ENCODE measurements at regions not wholly inside any gene's neighbourhood (a gene's known extent, or its start where the extent isn't known, plus 50 kb on each side); places are given as distances from the start of the nearest gene placed in this dataset.
"Not testable (repeated sequence)": the region's sequence is repeated elsewhere in the genome, so short reads cannot be mapped to it uniquely, and the experiment has no call there.

GRCh38 chr1:164446020-164446419 lies 113.0 kb upstream of the PBX1 start:
- Histone ChIP-seq H3K9me3 (no peaks in the 10 kb centered on the region), H3K36me3 (no peaks in the 10 kb centered on the region), H3K4me3 (no peak overlapping the region), H3K27me3 (no peaks in the 10 kb centered on the region), H3K27ac (no peak overlapping the region), H3K4me1 (no peaks in the 10 kb centered on the region)
- no peak for DNase-seq
- TF ChIP-seq POLR2A (IDR thresholded peaks at IDR 0.05), result no peak
- TF ChIP-seq, protein P1, sequence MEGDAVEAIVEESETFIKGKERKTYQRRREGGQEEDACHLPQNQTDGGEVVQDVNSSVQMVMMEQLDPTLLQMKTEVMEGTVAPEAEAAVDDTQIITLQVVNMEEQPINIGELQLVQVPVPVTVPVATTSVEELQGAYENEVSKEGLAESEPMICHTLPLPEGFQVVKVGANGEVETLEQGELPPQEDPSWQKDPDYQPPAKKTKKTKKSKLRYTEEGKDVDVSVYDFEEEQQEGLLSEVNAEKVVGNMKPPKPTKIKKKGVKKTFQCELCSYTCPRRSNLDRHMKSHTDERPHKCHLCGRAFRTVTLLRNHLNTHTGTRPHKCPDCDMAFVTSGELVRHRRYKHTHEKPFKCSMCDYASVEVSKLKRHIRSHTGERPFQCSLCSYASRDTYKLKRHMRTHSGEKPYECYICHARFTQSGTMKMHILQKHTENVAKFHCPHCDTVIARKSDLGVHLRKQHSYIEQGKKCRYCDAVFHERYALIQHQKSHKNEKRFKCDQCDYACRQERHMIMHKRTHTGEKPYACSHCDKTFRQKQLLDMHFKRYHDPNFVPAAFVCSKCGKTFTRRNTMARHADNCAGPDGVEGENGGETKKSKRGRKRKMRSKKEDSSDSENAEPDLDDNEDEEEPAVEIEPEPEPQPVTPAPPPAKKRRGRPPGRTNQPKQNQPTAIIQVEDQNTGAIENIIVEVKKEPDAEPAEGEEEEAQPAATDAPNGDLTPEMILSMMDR (IDR thresholded peaks at IDR 0.05), result no peak

- Histone ChIP-seq H3K27ac (no peak overlapping the region), H3K9me3 (no peaks in the 10 kb centered on the region), H3K4me3 (no peak overlapping the region), H3K27me3 (no peaks in the 10 kb centered on the region), H3K36me3 (no peaks in the 10 kb centered on the region), H3K4me1 (no peaks in the 10 kb centered on the region)
- no peak for TF ChIP-seq POLR2A (IDR thresholded peaks at IDR 0.05)
- TF ChIP-seq, protein P1 (IDR thresholded peaks at IDR 0.05), result no peak
- DNase-seq, result no peak
These were observed 106.4 kb upstream of the PBX1 start for GRCh38 chr1:164452549-164452948.

DNA sequence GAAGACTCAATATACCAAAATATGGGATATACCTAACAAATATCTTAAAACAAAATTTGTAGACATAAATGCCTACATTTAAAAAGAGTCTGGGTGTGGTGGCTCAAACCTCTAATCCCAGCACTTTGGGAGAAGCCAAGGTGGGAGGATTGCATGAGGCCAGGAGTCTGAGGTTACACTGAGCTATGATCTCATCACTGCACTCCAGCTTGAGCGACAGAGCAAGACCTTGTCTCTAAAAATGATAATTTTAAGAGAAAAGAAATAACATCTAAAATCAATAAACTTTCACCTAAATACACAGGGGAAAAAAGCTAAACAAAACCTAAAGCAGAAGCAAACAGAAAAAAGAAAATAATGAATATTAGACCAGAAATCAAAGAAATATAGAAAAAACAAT lies 102.7 kb upstream of the PBX1 start:
- no peak overlapping the region for H3K27ac ChIP-seq
- DNase-seq, result no peak
- no peaks in the 10 kb centered on the region for H3K27me3 ChIP-seq
- TF ChIP-seq, protein P1 (IDR thresholded peaks at IDR 0.05), result no peak
- H3K4me3 ChIP-seq, result no peak overlapping the region
- no peaks in the 10 kb centered on the region for H3K4me1 ChIP-seq
- H3K36me3 ChIP-seq, result no peaks in the 10 kb centered on the region
- no peaks in the 10 kb centered on the region for H3K9me3 ChIP-seq

GRCh38 chr1:164459176-164459575 lies 99.8 kb upstream of the PBX1 start:
- not testable (repeated sequence) for H3K27ac ChIP-seq, H3K36me3 ChIP-seq, H3K27me3 ChIP-seq, H3K4me1 ChIP-seq, H3K4me3 ChIP-seq, H3K9me3 ChIP-seq, DNase-seq

DNA sequence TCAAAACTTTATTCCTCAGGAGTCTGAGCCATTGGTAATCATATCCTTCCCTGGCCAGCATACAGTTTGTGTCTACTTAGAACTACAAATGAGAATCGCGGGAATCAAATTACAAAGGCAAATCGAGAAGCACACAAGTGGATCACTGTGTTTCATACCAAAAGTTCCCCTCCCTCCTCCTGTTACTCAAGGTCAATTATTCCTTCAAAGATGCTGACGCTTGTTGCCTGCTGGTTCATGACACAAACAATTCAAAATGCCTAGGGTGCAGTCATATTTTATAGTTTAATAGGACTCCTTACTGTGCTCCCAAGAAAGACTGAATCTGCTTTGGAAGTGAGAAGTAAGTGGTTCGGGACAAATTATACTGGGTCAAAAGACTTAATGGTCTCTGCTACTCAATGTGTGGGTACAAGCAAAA lies 93.0 kb upstream of the PBX1 start:
- Histone ChIP-seq H3K9me3 (no peaks in the 10 kb centered on the region), H3K36me3 (no peaks in the 10 kb centered on the region), H3K27me3 (no peaks in the 10 kb centered on the region), H3K4me3 (no peak overlapping the region), H3K27ac (no peak overlapping the region), H3K4me1 (no peaks in the 10 kb centered on the region)
- no peak for DNase-seq
- TF ChIP-seq POLR2A (IDR thresholded peaks at IDR 0.05), result no peak
- TF ChIP-seq, protein P1 (IDR thresholded peaks at IDR 0.05), result no peak

DNA sequence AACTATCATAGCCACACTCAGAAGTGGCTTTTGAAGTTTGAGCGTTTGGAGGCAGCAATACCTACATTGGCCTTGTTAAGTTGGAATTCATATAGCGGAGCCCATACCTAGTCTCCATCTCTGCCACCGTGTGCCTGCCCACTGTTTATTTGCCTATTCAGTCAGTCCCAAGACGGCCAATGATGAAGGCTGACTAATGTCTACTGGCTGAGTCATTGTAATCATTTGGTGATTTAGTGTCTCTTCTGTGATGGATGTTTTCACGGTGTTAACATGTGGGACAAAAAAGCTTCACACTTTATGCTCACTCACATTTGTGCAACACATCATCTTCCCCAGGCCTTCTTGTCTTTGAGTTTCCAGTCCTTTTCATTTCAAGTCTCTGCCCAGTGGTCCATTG lies 92.6 kb upstream of the PBX1 start:
- TF ChIP-seq, protein P1 (IDR thresholded peaks at IDR 0.05), result no peak
- TF ChIP-seq POLR2A (IDR thresholded peaks at IDR 0.05), result no peak
- Histone ChIP-seq H3K27me3 (no peaks in the 10 kb centered on the region), H3K4me3 (no peak overlapping the region), H3K4me1 (no peaks in the 10 kb centered on the region), H3K27ac (no peak overlapping the region), H3K9me3 (no peaks in the 10 kb centered on the region), H3K36me3 (no peaks in the 10 kb centered on the region)
- DNase-seq, result no peak

Data from Peyer's patch (tissue), 4 donors.